OCI-LY1 (cell line): ENCODE measurements at regions not wholly inside any gene's neighbourhood (a gene's known extent, or its start where the extent isn't known, plus 50 kb on each side); places are given as distances from the start of the nearest gene placed in this dataset.

Experiments
- EZH2 ChIP-seq: fragments of 200-600 bp; sonication (generic), shearing (Covaris generic); IDR thresholded peaks from 2 replicates; pipeline ENCODE4 v1.8.0; 2017; ENCODE audit warnings: borderline replicate concordance, mixed run types, mild to moderate bottlenecking, antibody characterized with exemption, low read length, moderate library complexity, mixed read lengths
- TF ChIP-seq, protein P1 (sequence below): fragments of 200-600 bp; sonication (generic), shearing (Covaris generic); IDR thresholded peaks from 2 replicates; pipeline ENCODE4 v1.5.1; 2017; ENCODE audit warnings: mild to moderate bottlenecking, antibody characterized with exemption, low read length, moderate library complexity, mixed read lengths

DNA sequence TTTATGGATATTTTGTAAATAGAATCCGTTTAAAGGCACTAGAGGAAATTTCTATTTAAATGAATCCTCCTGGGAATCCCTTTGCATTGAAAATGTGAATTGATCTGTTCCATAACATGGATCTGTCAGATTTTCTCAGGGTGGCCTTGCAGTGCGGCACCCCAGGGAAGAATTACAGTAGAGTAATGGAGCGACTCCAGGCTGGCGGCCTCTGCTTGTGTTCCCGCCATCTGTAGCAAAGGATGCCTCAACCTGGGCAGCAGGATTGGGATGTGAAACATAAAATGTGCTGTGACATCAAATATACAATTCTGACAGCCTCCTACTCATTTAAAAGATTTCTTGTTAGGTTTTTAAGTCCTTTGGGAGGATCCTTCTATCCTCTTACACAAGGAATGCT, 115.9 kb downstream of the RHOU start:
- TF ChIP-seq, protein P1, sequence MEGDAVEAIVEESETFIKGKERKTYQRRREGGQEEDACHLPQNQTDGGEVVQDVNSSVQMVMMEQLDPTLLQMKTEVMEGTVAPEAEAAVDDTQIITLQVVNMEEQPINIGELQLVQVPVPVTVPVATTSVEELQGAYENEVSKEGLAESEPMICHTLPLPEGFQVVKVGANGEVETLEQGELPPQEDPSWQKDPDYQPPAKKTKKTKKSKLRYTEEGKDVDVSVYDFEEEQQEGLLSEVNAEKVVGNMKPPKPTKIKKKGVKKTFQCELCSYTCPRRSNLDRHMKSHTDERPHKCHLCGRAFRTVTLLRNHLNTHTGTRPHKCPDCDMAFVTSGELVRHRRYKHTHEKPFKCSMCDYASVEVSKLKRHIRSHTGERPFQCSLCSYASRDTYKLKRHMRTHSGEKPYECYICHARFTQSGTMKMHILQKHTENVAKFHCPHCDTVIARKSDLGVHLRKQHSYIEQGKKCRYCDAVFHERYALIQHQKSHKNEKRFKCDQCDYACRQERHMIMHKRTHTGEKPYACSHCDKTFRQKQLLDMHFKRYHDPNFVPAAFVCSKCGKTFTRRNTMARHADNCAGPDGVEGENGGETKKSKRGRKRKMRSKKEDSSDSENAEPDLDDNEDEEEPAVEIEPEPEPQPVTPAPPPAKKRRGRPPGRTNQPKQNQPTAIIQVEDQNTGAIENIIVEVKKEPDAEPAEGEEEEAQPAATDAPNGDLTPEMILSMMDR: no peak
- TF ChIP-seq EZH2: no peak
